IPS-20b (cell line): ENCODE measurements at regions not wholly inside any gene's neighbourhood (a gene's known extent, or its start where the extent isn't known, plus 50 kb on each side); places are given as distances from the start of the nearest gene placed in this dataset.

Experiments
- H3K27ac ChIP-seq: one replicate; pipeline ENCODE4 v1.5.1; 2013; ENCODE audit warnings: low read length
- H3K27me3 ChIP-seq: 2 replicates; pipeline ENCODE4 v1.6.1; 2013; ENCODE audit warnings: mild to moderate bottlenecking, low read length, inconsistent platforms; ENCODE audit not compliant: insufficient read depth
- H3K36me3 ChIP-seq: 2 replicates; pipeline ENCODE4 v1.6.1; 2013; ENCODE audit warnings: low read depth, mild to moderate bottlenecking, inconsistent platforms, low read length, moderate library complexity; ENCODE audit not compliant: insufficient read depth
- H3K4me1 ChIP-seq: 2 replicates; pipeline ENCODE4 v1.6.1; 2013; ENCODE audit warnings: mild to moderate bottlenecking, control low read depth, inconsistent platforms, low read length, moderate library complexity; ENCODE audit not compliant: insufficient read depth
- H3K4me3 ChIP-seq: 2 replicates; pipeline ENCODE4 v1.5.1; 2013; ENCODE audit warnings: mild to moderate bottlenecking, low read length, inconsistent platforms
- H3K9ac ChIP-seq: 2 replicates; pipeline ENCODE4 v1.6.1; 2013; ENCODE audit warnings: low read depth, mild to moderate bottlenecking, inconsistent platforms, low read length, moderate library complexity
- H3K9me3 ChIP-seq: 2 replicates; pipeline ENCODE4 v1.6.1; 2013; ENCODE audit warnings: mild to moderate bottlenecking, low read depth, low read length, inconsistent platforms; ENCODE audit not compliant: insufficient read depth

GRCh38 chr3:6120786-6121185 is 740.1 kb upstream of the GRM7 start:
- Histone ChIP-seq H3K27me3 (no peaks in the 10 kb centered on the region), H3K9me3 (no peaks in the 10 kb centered on the region), H3K4me1 (peaks cover 30% of the 10 kb centered on the region; the same call in 1 of the 2 replicates), H3K9ac (no peak overlapping the region), H3K27ac (no peak overlapping the region), H3K36me3 (no peaks in the 10 kb centered on the region), H3K4me3 (no peak overlapping the region)

DNA sequence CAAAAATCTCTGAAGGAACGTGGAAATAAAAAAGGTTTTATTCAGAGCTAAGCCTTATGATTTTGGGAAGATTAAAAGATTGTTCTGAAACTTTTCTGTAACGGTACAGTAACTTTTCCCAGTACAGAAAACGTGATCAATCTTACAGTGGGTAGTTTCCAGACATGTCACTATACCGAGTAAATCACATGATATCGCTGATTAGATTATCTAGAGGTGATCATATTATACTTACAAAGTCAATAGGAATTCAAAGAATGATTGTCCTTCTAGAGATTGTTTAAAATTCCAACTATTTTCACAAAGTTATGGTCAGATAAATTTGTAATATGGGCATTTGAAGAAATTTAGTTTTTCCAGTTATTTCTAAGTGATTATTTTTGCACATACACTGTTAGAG is 736.0 kb upstream of the GRM7 start:
- Histone ChIP-seq H3K36me3 (no peaks in the 10 kb centered on the region), H3K4me3 (no peak overlapping the region), H3K9ac (no peak overlapping the region), H3K4me1 (peaks cover 25% of the 10 kb centered on the region; the same call in 1 of the 2 replicates), H3K9me3 (no peaks in the 10 kb centered on the region), H3K27me3 (no peaks in the 10 kb centered on the region), H3K27ac (no peak overlapping the region)

- peaks cover 24% of the 10 kb centered on the region; the same call in 1 of the 2 replicates for H3K4me1 ChIP-seq
- no peak overlapping the region for H3K4me3 ChIP-seq
- no peaks in the 10 kb centered on the region for H3K36me3 ChIP-seq
- no peak overlapping the region for H3K27ac ChIP-seq
- no peaks in the 10 kb centered on the region for H3K9me3 ChIP-seq
- H3K9ac ChIP-seq, result no peak overlapping the region
- H3K27me3 ChIP-seq, result no peaks in the 10 kb centered on the region
These were observed 735.4 kb upstream of the GRM7 start for GRCh38 chr3:6125520-6125919.

- Histone ChIP-seq H3K27me3 (no peaks in the 10 kb centered on the region), H3K27ac (no peak overlapping the region), H3K9me3 (no peaks in the 10 kb centered on the region), H3K4me1 (no peaks in the 10 kb centered on the region), H3K36me3 (no peaks in the 10 kb centered on the region), H3K9ac (no peak overlapping the region), H3K4me3 (no peak overlapping the region)
These were observed 728.1 kb upstream of the GRM7 start for GRCh38 chr3:6132684-6133432.

DNA sequence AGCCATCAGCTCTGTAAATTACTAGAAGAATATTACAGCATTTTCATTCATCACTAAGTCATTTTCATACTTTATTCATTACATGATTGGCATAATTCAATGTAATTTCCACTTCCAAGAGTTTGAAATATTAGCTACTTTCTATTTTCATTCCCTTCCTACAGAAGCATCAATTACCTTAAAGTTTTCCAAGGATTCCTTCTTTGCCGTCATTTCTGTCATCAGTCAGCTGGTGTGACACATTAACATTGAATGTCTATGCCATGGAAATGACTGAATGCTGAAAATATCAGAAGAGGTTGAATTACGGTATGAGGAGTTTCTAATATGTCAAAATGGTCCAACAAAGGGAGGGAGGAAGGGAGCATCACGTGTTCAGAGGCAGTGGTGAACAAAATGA is 718.2 kb upstream of the GRM7 start:
- Histone ChIP-seq H3K4me1 (no peaks in the 10 kb centered on the region), H3K4me3 (no peak overlapping the region), H3K27me3 (no peaks in the 10 kb centered on the region), H3K27ac (no peak overlapping the region), H3K36me3 (no peaks in the 10 kb centered on the region), H3K9me3 (no peaks in the 10 kb centered on the region; the same call in 1 of the 2 replicates), H3K9ac (no peak overlapping the region)

DNA sequence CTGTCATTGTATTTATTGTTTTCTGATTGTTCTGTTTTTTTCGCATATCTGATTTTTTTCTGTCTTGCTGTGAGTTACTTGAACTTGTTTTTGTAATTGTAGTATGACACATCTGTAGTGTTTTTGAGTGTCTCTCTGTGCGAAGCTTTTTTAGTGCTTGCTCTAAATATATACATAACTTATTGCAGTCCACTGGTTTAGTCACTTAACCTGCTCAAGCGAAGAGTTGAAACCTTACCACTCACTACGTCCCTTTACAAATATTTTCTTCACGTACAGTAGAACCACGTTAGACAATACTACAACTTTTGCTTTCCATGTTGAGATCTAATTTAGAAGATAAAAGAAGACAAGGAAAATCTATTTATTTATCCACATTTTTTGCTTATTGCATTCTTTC is 713.0 kb upstream of the GRM7 start:
- Histone ChIP-seq H3K27me3 (no peaks in the 10 kb centered on the region), H3K27ac (no peak overlapping the region), H3K4me1 (no peaks in the 10 kb centered on the region), H3K36me3 (no peaks in the 10 kb centered on the region), H3K9ac (no peak overlapping the region), H3K4me3 (no peak overlapping the region), H3K9me3 (no peaks in the 10 kb centered on the region; the same call in 1 of the 2 replicates)

- Histone ChIP-seq H3K36me3 (no peaks in the 10 kb centered on the region), H3K4me1 (no peaks in the 10 kb centered on the region), H3K27ac (no peak overlapping the region), H3K9ac (no peak overlapping the region), H3K4me3 (no peak overlapping the region), H3K27me3 (no peaks in the 10 kb centered on the region), H3K9me3 (no peaks in the 10 kb centered on the region)
These were observed 705.1 kb upstream of the GRM7 start for GRCh38 chr3:6155650-6156338.

GRCh38 chr3:6165951-6166350 is 695.0 kb upstream of the GRM7 start:
- Histone ChIP-seq H3K9ac (no peak overlapping the region), H3K4me1 (no peaks in the 10 kb centered on the region), H3K9me3 (no peaks in the 10 kb centered on the region)

DNA sequence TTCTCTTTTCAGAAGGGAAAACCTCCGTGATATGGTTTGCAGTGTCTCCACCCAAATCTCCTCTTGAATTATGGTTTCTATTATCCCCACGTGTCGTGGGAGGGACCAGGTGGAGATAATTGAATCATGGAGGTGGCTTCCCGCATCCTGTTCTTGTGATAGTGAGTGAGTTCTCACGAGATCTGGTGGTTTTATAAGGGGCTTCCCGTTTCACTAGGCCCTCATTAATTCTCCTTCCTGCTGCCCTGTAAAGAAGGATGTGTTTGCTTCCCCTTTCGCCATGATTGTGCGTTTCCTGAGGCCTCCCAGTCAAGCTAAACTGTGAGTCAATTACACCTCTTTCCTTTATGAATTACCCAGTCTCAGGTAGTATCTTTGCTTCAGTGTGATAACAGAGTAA is 692.7 kb upstream of the GRM7 start:
- Histone ChIP-seq H3K9me3 (no peaks in the 10 kb centered on the region), H3K27ac (no peak overlapping the region), H3K4me1 (no peaks in the 10 kb centered on the region)

More at GRCh38 chr3:6165951-6166350, 695.0 kb upstream of the GRM7 start:
- Histone ChIP-seq H3K27ac (no peak overlapping the region), H3K4me3 (no peak overlapping the region), H3K36me3 (no peaks in the 10 kb centered on the region), H3K27me3 (no peaks in the 10 kb centered on the region)

DNA sequence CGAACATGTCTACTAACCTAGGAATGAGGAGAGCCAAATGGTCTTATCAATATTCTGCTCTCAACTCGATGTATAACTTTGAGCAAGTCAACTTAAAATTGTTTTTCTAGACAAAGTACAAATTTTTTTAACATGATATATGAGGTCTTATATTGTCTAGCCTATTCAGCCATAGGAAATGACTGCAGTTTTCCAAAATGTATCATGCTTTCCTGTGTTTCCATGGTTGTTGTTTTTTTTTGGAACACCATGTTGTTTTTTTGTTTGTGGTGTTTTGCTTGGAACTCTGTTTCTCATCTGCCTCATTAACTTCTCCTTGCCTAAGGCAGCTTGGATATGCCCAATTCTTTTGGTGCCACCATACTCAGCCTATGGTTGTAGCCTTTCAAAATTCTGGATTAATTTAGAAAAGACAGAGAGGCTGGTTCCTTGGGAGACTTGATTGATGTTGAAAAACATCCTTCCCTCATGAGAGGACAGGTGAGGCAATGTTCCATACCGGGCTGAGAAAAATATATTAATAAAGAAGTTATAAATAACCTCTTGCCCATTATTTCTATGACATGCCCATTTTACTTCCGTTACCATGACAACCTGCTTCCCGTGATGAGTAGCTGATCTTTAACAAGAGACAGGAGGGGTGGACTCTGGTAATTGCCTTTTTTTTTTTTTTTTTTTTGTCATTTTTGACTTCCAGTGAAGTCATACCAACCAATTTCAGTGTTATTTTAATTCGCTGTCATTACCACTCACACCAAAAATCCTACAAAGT is 687.9 kb upstream of the GRM7 start:
- Histone ChIP-seq H3K9ac (no peak overlapping the region), H3K27me3 (no peaks in the 10 kb centered on the region), H3K9me3 (no peaks in the 10 kb centered on the region), H3K36me3 (no peaks in the 10 kb centered on the region), H3K4me3 (no peak overlapping the region), H3K27ac (no peak overlapping the region), H3K4me1 (no peaks in the 10 kb centered on the region)

More for the DNA sequence above, 692.7 kb upstream of the GRM7 start:
- H3K27me3 ChIP-seq, result no peaks in the 10 kb centered on the region
- H3K4me3 ChIP-seq, result no peak overlapping the region
- no peaks in the 10 kb centered on the region for H3K36me3 ChIP-seq
- no peak overlapping the region for H3K9ac ChIP-seq

DNA sequence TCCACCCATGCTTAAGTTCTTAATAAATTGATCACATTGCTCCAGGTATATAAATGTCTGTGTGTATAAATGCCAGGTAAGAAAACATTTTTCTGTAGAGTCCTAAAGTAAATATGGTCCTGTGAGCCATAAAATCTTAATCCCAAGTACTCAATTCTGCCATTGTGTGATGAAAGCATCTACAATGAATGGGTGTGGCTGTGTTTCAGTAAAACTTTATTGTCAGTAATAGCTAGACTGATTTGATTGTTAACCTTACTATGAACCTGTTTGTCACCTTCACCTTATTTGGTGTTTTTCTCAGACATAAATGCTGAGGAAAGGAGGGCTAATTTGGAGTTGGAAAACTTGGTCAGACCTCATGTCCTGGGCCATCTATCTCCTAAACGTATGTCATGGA is 683.5 kb upstream of the GRM7 start:
- Histone ChIP-seq H3K4me1 (no peaks in the 10 kb centered on the region), H3K9me3 (no peaks in the 10 kb centered on the region), H3K9ac (no peak overlapping the region), H3K27me3 (no peaks in the 10 kb centered on the region), H3K4me3 (no peak overlapping the region), H3K36me3 (no peaks in the 10 kb centered on the region), H3K27ac (no peak overlapping the region)
